NOMO-1 (cell line): ENCODE measurements at regions not wholly inside any gene's neighbourhood (a gene's known extent, or its start where the extent isn't known, plus 50 kb on each side); places are given as distances from the start of the nearest gene placed in this dataset.
"Not testable (repeated sequence)": the region's sequence is repeated elsewhere in the genome, so short reads cannot be mapped to it uniquely, and the experiment has no call there.

Experiments
- DNase-seq, 2 experiments: peaks; one replicate each; lab custom pipeline; 2025; ENCODE audit not compliant: unreplicated experiment in 2 of 2; lab: John Stamatoyannopoulos, UW

GRCh38 chr22:22946131-22946530 lies 58.5 kb downstream of the IGLL5 start:
- no peak for DNase-seq

- no peak for DNase-seq
These were observed 61.3 kb downstream of the IGLL5 start for GRCh38 chr22:22948651-22949571.

GRCh38 chr22:22949953-22950352 lies 62.3 kb downstream of the IGLL5 start:
- DNase-seq = no peak

DNA sequence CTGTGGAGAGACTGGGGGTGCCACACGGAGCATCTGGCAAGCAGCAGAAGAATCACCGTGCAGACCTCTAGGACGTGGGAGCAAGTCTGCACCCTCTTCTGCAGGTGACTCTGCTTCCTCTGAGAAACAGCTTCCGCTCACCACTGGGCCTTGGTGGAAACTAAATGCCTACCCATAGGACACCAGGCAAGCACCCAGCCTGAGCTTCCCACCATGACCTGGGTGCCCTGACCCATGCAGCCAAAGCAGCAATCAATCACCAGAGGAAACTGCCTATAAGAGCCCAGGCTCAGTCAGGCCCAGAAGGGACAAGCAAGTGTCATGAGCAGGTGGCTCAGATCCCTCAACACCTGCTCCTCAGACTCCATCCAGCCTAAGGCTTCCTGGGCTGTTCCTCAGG lies 63.4 kb downstream of the IGLL5 start:
- DNase-seq = no peak

- DNase-seq = peak; percentile 21 to 50
These were observed 65.1 kb downstream of the IGLL5 start for GRCh38 chr22:22952531-22953280.

DNA sequence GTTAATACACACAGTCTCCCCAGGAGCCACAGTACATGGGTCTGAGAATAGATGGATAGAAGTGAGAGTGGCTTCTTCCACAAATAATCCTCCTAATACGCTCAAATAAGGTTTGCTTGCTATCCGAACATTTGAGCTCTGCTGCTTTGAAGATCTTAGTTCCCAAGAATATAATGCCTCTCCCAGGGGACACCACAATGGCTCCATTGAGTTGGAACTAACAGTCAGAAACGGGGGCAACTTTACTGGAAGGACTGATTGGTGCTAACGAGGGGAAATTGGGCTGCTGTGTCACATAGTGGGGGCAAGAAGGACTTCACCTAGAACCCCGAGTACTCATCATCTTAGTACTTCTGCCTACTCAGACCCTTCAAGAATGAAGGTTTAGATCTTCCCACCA lies 66.2 kb downstream of the IGLL5 start:
- DNase-seq = no peak

DNA sequence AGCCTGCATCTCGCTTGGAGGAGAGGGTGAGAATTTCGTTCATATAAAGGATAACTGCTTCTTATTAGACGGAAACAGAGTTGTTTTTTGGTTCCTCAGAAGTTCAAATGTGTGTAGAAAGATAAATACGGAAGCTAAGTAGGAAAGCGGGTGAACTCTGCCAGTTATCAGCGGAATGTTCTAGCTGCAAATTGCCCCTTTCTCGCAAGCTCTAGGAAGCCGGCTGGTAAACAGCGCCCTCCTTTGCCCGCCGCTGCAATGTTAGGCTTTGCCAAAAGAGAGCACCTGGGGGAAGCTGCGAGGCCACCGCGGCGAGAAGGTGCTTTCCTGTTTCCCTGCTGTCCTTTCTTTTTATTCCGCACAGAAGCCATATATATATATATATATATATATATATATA lies 67.0 kb downstream of the IGLL5 start:
- DNase-seq = peak; percentile 55 to 78

DNA sequence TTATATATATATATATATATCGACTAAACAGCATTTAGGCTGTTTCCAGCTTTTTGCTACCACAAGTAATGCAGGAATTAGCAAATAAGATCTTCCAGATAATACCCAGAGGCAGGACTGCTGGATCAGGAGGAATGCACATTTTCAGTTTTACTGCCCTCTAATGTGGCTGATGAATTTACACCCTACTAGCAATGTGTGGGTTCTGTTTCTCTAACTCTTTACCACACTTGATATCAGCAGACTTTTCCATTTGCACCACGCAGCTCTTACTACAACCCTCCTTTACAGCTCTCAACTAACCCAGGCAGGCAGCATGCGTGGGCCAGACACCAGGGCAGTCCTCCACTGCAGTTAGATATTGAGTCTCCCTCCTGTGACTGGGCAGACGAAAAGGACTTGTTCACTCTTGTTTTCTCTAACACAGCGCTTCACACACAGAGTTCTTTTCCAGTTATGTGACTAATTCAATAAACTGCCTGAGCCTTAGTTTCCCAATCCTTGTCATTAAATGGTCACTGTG lies 67.7 kb downstream of the IGLL5 start:
- DNase-seq = no peak

- peak; percentile 77 to 80 for DNase-seq
These were observed 68.4 kb downstream of the IGLL5 start for GRCh38 chr22:22955866-22956535.

DNA sequence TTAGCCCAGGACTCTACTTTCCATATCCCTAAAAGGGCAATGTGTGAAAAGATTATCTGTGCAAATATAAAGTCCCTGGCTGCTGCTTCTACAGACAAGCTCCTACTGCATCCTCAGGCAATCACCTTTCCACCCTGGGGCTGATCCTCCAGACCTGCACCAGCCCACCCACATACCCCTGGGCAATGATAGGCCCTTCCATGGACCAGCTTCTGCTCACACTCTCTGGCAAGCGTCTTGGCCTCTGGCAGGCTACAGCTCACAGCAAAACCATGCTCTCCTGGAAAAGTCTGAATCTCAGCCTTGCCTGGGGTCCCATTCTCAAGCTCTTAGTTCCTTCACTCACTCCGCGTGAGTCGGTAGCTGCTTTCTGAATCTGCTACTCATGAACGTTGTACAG lies 69.5 kb downstream of the IGLL5 start:
- DNase-seq = no peak

GRCh38 chr22:22958621-22959020 lies 71.0 kb downstream of the IGLL5 start:
- no peak for DNase-seq

DNA sequence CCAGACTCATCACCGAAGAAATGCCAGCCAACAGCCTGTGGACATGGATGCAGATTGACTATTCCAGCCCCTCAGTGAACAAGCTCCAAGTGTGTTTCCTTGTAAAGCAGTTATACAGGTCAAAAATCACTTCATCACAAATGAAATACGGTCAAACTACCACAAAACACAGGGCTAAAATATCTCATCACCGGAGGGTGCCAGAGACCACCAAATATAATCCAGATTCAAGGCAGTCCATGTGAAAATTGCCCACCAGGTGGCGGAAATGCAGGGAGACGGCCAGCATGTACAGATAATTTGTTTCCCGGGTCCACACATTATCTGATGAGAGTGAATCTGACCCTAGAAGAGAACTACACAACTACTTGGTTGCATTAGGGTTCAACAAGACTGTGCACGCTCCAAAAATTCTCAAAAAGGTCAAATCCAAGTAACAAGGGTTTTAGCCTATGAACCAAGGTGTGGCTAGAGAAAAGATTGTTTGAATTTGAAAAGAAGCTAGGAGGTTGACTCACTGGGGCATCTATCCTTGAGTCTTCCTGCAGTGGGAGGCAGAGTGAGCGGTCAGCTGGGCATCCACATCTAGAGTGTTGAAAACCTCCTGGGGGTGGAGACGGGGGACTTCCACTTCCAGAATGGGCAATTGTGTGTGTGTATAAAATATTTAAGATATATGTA lies 71.7 kb downstream of the IGLL5 start:
- peak; percentile 49 to 62 for DNase-seq

DNA sequence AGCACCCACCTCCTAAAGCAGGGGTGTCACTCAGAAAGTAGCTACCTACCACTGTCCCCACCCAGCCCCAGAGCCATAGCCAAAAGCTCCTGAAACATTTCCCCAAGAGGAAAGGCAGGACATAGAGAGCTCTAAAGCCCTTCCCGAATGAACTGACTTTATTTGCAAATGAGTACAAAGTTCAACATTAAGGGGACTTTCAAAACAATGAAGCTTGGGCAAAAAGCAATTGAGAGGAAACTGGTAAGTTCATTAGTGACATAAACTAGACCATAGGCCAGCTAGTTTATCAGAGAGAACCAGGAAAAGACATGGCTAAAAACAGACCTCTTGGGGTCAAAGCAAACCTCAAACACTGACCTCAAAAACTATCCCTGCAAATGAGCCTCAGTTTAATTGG lies 72.7 kb downstream of the IGLL5 start:
- DNase-seq = no peak

- no peak for DNase-seq
These were observed 74.0 kb downstream of the IGLL5 start for GRCh38 chr22:22961574-22961973.

- DNase-seq = no peak
These were observed 80.8 kb downstream of the IGLL5 start for GRCh38 chr22:22968366-22968765.

- not testable (repeated sequence) for DNase-seq
These were observed 85.0 kb downstream of the IGLL5 start for GRCh38 chr22:22972605-22973004.

GRCh38 chr22:22973336-22973735 lies 85.7 kb downstream of the IGLL5 start:
- DNase-seq = no peak

- DNase-seq = no peak
These were observed 86.5 kb downstream of the IGLL5 start for GRCh38 chr22:22974156-22974555.

DNA sequence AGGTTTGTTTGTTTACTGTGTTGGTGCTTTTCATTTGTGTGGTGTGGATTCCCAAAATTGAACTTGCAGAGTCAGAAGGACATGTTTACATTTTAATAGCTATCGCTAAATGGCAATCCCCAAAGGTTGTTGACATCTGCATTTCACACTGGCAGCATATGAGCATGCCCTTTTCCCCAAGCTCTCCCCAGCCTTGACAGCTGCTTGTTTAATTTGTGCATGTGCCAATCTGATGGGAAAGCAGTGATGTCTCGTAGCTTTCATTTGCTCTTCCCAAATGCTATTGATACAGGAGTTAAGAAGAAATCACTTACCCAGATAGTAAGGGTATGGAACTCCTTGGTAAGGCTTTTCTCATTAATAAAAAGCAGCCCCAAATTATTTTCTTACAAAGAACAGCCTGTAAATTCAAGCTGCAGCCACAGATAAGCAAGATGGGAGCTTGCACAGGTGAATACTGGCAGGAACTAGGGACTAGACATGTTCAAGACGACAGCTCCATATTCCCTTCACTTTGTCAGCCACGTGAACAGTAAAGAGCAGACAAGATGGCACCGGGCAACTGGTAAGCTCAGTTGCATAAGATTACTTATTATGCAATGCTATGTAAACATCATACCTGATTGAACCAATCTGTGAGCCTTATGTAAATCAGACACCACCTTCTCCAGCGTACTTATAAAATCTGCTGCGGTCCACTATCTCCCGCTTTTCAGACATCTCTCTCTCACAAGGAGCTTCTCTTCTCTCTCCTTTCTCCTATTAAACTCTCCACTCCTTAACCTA lies 87.4 kb downstream of the IGLL5 start:
- DNase-seq = no peak
